Liver (tissue), 8 donors: ENCODE measurements at regions not wholly inside any gene's neighbourhood (a gene's known extent, or its start where the extent isn't known, plus 50 kb on each side); places are given as distances from the start of the nearest gene placed in this dataset.

Experiments used
- DNase-seq: peaks from one replicate; pipeline ENCODE4 v3.0.0-alpha.2; 2017; ENCODE audit warnings: low spot score
- H3K27ac ChIP-seq, 2 donors: one replicate each; pipeline ENCODE4 v1.7.0; 2013; ENCODE audit warnings: inconsistent platforms in 2 of 2, low read length in 2 of 2, control low read depth in 1 of 2, low read depth in 1 of 2, mild to moderate bottlenecking in 1 of 2
- H3K27me3 ChIP-seq, 4 donors: one replicate each; pipeline versions ENCODE4 v1.6.1 to v1.7.0; 2013; ENCODE audit warnings: low read length in 3 of 4, inconsistent platforms in 1 of 4, mild to moderate bottlenecking in 1 of 4, moderate library complexity in 1 of 4; ENCODE audit not compliant: control insufficient read depth in 4 of 4, insufficient read depth in 4 of 4
- H3K36me3 ChIP-seq, 4 donors: one replicate each; pipeline versions ENCODE4 v1.6.1 to v1.7.0; 2013; ENCODE audit warnings: low read length in 3 of 4, mild to moderate bottlenecking in 3 of 4, low read depth in 1 of 4, moderate library complexity in 1 of 4; ENCODE audit not compliant: control insufficient read depth in 4 of 4, insufficient read depth in 3 of 4
- H3K4me1 ChIP-seq, 4 donors: one replicate each; pipeline versions ENCODE4 v1.6.1 to v1.7.0; 2013; ENCODE audit warnings: low read length in 3 of 4, mild to moderate bottlenecking in 3 of 4, moderate library complexity in 1 of 4; ENCODE audit not compliant: control insufficient read depth in 4 of 4, insufficient read depth in 4 of 4
- H3K4me3 ChIP-seq, 3 donors: one replicate each; pipeline versions ENCODE4 v1.6.1 to v1.7.0; 2013; ENCODE audit warnings: low read length in 3 of 3, control low read depth in 1 of 3, low read depth in 1 of 3, mild to moderate bottlenecking in 1 of 3
- H3K9ac ChIP-seq, 2 donors: one replicate each; pipeline ENCODE4 v1.7.0; 2013; ENCODE audit warnings: low read length in 2 of 2, mild to moderate bottlenecking in 2 of 2, moderate library complexity in 2 of 2, control low read depth in 1 of 2, low read depth in 1 of 2
- H3K9me3 ChIP-seq, 4 donors: one replicate each; pipeline versions ENCODE4 v1.6.1 to v1.7.0; 2013; ENCODE audit warnings: low read length in 3 of 4; ENCODE audit not compliant: control insufficient read depth in 4 of 4
- ATF3 ChIP-seq: IDR thresholded peaks from 2 replicates; pipeline ENCODE4 v1.6.1; 2016; ENCODE audit warnings: antibody characterized with exemption
- EGR1 ChIP-seq, 2 donors: IDR thresholded peaks; 2 replicates each; pipeline ENCODE4 v1.6.1; 2016 to 2018; ENCODE audit warnings: antibody characterized with exemption in 2 of 2, low read depth in 2 of 2
- FOXA1 ChIP-seq: IDR thresholded peaks from 2 replicates; pipeline ENCODE4 v1.6.1; 2016; ENCODE audit warnings: antibody characterized with exemption
- FOXA2 ChIP-seq: IDR thresholded peaks from 2 replicates; pipeline ENCODE4 v1.6.1; 2016; ENCODE audit warnings: antibody characterized with exemption
- GABPA ChIP-seq, 2 donors: IDR thresholded peaks in 1 of 2; conservative IDR thresholded peaks in 1 of 2; 2 replicates each; pipeline ENCODE4 v1.6.1; 2016; ENCODE audit warnings: antibody characterized with exemption in 2 of 2, mild to moderate bottlenecking in 1 of 2, moderate library complexity in 1 of 2
- HNF4A ChIP-seq, 2 donors: conservative IDR thresholded peaks; 2 replicates each; pipeline ENCODE4 v1.6.1; 2016; ENCODE audit warnings: antibody characterized with exemption in 2 of 2, mild to moderate bottlenecking in 2 of 2
- RAD21 ChIP-seq, 2 donors: IDR thresholded peaks; 2 replicates each; pipeline ENCODE4 v1.6.1; 2016; ENCODE audit warnings: antibody characterized with exemption in 2 of 2, mild to moderate bottlenecking in 2 of 2
- REST ChIP-seq: IDR thresholded peaks from 2 replicates; pipeline ENCODE4 v1.6.1; 2016; ENCODE audit warnings: antibody characterized with exemption, mild to moderate bottlenecking
- RXRA ChIP-seq, 2 donors: IDR thresholded peaks; 2 replicates each; pipeline ENCODE4 v1.6.1; 2017 to 2018; ENCODE audit warnings: antibody characterized with exemption in 2 of 2, mild to moderate bottlenecking in 1 of 2
- SP1 ChIP-seq: IDR thresholded peaks from 2 replicates; pipeline ENCODE4 v1.6.1; 2018; ENCODE audit warnings: antibody characterized with exemption, mild to moderate bottlenecking
- TAF1 ChIP-seq: conservative IDR thresholded peaks from 2 replicates; pipeline ENCODE4 v1.6.1; 2016; ENCODE audit warnings: antibody characterized with exemption, mild to moderate bottlenecking
- YY1 ChIP-seq: IDR thresholded peaks from 2 replicates; pipeline ENCODE4 v1.6.1; 2016; ENCODE audit warnings: antibody characterized with exemption, mild to moderate bottlenecking
- WGBS: extraction: QIAGEN DNeasy Blood & Tissue Kit; methylation state at CpG from one replicate; pipeline ENCODE4 v1.1.7; 2013; 5-methylcytosine and 5-hydroxymethylcytosine counted together
- TF ChIP-seq, protein P1 (sequence below): IDR thresholded peaks from 2 replicates; pipeline ENCODE4 v1.6.1; 2016; ENCODE audit warnings: antibody characterized with exemption
- TF ChIP-seq, protein P2 (sequence below): IDR thresholded peaks from 2 replicates; pipeline ENCODE4 v1.6.1; 2016; ENCODE audit warnings: antibody characterized with exemption
- TF ChIP-seq, protein P3 (sequence below): fragments of 150-350 bp; IDR thresholded peaks from 2 replicates; pipeline ENCODE4 v1.5.1; 2017; ENCODE audit warnings: improper control_type of control experiment, low read depth, low read length; ENCODE audit not compliant: missing input control
- donor health status: healthy.
- donor health status: healthy.
- donor health status: healthy.
- donor health status: healthy.
- donor health status: healthy.

GRCh38 chr14:53692451-53692850 lies 264.2 kb downstream of the BMP4 start (continued):
- TF ChIP-seq, protein P1, sequence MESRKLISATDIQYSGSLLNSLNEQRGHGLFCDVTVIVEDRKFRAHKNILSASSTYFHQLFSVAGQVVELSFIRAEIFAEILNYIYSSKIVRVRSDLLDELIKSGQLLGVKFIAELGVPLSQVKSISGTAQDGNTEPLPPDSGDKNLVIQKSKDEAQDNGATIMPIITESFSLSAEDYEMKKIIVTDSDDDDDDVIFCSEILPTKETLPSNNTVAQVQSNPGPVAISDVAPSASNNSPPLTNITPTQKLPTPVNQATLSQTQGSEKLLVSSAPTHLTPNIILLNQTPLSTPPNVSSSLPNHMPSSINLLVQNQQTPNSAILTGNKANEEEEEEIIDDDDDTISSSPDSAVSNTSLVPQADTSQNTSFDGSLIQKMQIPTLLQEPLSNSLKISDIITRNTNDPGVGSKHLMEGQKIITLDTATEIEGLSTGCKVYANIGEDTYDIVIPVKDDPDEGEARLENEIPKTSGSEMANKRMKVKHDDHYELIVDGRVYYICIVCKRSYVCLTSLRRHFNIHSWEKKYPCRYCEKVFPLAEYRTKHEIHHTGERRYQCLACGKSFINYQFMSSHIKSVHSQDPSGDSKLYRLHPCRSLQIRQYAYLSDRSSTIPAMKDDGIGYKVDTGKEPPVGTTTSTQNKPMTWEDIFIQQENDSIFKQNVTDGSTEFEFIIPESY = no peak
- TF ChIP-seq TAF1 = no peak
- no peak for TF ChIP-seq ATF3

GRCh38 chr14:53683229-53683628 lies 273.4 kb downstream of the BMP4 start:
- Histone ChIP-seq H3K36me3 (no peaks in the 10 kb centered on the region), H3K9ac (no peak overlapping the region), H3K4me3 (no peak overlapping the region), H3K27me3 (no peaks in the 10 kb centered on the region), H3K9me3 (no peaks in the 10 kb centered on the region), H3K4me1 (no peaks in the 10 kb centered on the region), H3K27ac (no peak overlapping the region)
- WGBS = 71% methylated on average over 5 of the region's 5 CpGs
- TF ChIP-seq YY1 (no peak), REST (no peak), RAD21 (IDR thresholded peaks at IDR 0.05) (no peak), FOXA1 (no peak), EGR1 (IDR thresholded peaks at IDR 0.05; ENCODE audit: low read depth in 2 of 2) (no peak), TAF1 (no peak), RXRA (IDR thresholded peaks at IDR 0.05) (no peak), GABPA (IDR thresholded peaks at IDR 0.05 in 1 of 2, conservative IDR thresholded peaks at IDR 0.05 in 1 of 2) (no peak), FOXA2 (no peak), HNF4A (conservative IDR thresholded peaks at IDR 0.05) (no peak), ATF3 (no peak)
- TF ChIP-seq, protein P1 = no peak
- DNase-seq = no peak

- Histone ChIP-seq H3K9ac (no peak overlapping the region), H3K27ac (no peak overlapping the region), H3K36me3 (no peaks in the 10 kb centered on the region), H3K9me3 (no peaks in the 10 kb centered on the region), H3K4me3 (no peak overlapping the region), H3K27me3 (no peaks in the 10 kb centered on the region), H3K4me1 (no peaks in the 10 kb centered on the region)
- DNase-seq = no peak
- WGBS = 81% methylated on average over 2 of the region's 2 CpGs
- TF ChIP-seq RXRA (IDR thresholded peaks at IDR 0.05) (no peak), ATF3 (no peak), SP1 (no peak), GABPA (IDR thresholded peaks at IDR 0.05 in 1 of 2, conservative IDR thresholded peaks at IDR 0.05 in 1 of 2) (no peak), FOXA1 (no peak), EGR1 (IDR thresholded peaks at IDR 0.05; ENCODE audit: low read depth in 2 of 2) (no peak), FOXA2 (no peak), HNF4A (conservative IDR thresholded peaks at IDR 0.05) (no peak)
- TF ChIP-seq, protein P2, sequence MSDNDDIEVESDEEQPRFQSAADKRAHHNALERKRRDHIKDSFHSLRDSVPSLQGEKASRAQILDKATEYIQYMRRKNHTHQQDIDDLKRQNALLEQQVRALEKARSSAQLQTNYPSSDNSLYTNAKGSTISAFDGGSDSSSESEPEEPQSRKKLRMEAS = no peak
- TF ChIP-seq, protein P3, sequence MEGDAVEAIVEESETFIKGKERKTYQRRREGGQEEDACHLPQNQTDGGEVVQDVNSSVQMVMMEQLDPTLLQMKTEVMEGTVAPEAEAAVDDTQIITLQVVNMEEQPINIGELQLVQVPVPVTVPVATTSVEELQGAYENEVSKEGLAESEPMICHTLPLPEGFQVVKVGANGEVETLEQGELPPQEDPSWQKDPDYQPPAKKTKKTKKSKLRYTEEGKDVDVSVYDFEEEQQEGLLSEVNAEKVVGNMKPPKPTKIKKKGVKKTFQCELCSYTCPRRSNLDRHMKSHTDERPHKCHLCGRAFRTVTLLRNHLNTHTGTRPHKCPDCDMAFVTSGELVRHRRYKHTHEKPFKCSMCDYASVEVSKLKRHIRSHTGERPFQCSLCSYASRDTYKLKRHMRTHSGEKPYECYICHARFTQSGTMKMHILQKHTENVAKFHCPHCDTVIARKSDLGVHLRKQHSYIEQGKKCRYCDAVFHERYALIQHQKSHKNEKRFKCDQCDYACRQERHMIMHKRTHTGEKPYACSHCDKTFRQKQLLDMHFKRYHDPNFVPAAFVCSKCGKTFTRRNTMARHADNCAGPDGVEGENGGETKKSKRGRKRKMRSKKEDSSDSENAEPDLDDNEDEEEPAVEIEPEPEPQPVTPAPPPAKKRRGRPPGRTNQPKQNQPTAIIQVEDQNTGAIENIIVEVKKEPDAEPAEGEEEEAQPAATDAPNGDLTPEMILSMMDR = no peak
Measured at GRCh38 chr14:53672526-53672925, 284.1 kb downstream of the BMP4 start.
